Loucy (cell line): ENCODE measurements at regions not wholly inside any gene's neighbourhood (a gene's known extent, or its start where the extent isn't known, plus 50 kb on each side); places are given as distances from the start of the nearest gene placed in this dataset.

Experiments used
- CTCF ChIP-seq: fragments of 200-600 bp; sonication (generic); conservative IDR thresholded peaks from 2 replicates; pipeline ENCODE4 v1.5.1; 2014; ENCODE audit warnings: mild to moderate bottlenecking, antibody characterized with exemption, low read length
- EZH2phosphoT487 ChIP-seq: fragments of 200-600 bp; IDR thresholded peaks from 2 replicates; pipeline ENCODE4 v1.6.1; 2018; ENCODE audit warnings: antibody characterized with exemption, mild to moderate bottlenecking, moderate library complexity, borderline replicate concordance

- no peak for TF ChIP-seq CTCF
- TF ChIP-seq EZH2phosphoT487 = no peak
Observed at GRCh38 chrX:54633641-54634040, 103.6 kb downstream of the GNL3L start.
